ENCODE measurements at regions not wholly inside any gene's neighbourhood (a gene's known extent, or its start where the extent isn't known, plus 50 kb on each side); places are given as distances from the start of the nearest gene placed in this dataset.

DNA sequence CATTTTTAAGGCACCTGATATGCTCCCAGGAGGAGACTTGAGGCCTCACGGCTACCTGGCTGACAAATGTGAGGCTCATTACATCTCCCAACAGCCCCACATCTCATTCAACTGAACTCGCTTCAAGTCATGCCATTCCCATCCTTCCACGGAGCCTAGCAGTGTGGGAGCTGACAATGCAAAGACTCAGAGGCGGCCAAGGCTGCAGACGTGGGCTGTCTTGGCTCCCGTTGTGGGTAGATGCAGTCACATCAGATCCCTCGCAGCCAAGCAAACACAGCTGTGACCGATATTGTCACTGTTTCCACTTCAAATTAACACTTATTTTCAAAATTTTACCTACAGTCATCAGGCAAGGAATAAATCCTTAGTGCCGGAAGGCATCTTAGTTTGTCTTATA is 64.0 kb upstream of the TRIB2 start:
- no peak overlapping the region for H3K27ac ChIP-seq
- no peak for DNase-seq
- 77 to 90% methylated on average over 9 of the region's 9 CpGs for WGBS, 2 donors

DNA sequence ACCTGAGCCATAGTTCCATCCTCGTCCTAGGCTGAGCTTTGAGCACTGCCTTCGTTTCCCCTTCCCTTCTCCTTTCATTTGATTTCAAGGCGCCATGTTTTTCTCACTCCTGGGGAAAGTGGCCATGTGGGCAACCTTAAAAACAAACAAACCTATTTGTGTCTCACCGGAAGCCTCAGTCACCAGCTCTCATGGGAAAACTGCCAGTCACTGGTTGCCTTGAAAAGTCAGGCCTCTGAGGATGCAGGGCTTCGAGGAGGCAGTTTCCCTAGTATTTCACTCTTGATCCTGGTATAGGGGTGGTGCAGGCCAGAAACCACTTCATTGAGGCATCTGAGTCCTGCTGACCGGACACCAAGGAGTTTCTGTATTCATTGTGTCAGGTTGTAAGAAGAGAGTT is 59.2 kb upstream of the TRIB2 start:
- H3K4me1 ChIP-seq, result no peaks in the 10 kb centered on the region
- WGBS, 2 donors, result 74 to 88% methylated on average over 6 of the region's 6 CpGs
- no peak overlapping the region for H3K4me3 ChIP-seq
- no peaks in the 10 kb centered on the region for H3K36me3 ChIP-seq (ENCODE audit: low read depth, missing control alignments)
- TF ChIP-seq POLR2A (IDR thresholded peaks at IDR 0.05), result no peak
- TF ChIP-seq, protein P1, sequence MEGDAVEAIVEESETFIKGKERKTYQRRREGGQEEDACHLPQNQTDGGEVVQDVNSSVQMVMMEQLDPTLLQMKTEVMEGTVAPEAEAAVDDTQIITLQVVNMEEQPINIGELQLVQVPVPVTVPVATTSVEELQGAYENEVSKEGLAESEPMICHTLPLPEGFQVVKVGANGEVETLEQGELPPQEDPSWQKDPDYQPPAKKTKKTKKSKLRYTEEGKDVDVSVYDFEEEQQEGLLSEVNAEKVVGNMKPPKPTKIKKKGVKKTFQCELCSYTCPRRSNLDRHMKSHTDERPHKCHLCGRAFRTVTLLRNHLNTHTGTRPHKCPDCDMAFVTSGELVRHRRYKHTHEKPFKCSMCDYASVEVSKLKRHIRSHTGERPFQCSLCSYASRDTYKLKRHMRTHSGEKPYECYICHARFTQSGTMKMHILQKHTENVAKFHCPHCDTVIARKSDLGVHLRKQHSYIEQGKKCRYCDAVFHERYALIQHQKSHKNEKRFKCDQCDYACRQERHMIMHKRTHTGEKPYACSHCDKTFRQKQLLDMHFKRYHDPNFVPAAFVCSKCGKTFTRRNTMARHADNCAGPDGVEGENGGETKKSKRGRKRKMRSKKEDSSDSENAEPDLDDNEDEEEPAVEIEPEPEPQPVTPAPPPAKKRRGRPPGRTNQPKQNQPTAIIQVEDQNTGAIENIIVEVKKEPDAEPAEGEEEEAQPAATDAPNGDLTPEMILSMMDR (IDR thresholded peaks at IDR 0.05), result no peak
- H3K9me3 ChIP-seq, result no peaks in the 10 kb centered on the region
- intact Hi-C loops (cut with DNase I; ENCODE audit: low total_unique reads), result no loop called here
- no peaks in the 10 kb centered on the region for H3K27me3 ChIP-seq
- no peak for DNase-seq
- H3K27ac ChIP-seq, result no peak overlapping the region

More for the DNA sequence above, 64.0 kb upstream of the TRIB2 start:
- Histone ChIP-seq H3K9me3 (no peaks in the 10 kb centered on the region), H3K4me1 (no peaks in the 10 kb centered on the region), H3K27me3 (no peaks in the 10 kb centered on the region), H3K4me3 (no peak overlapping the region), H3K36me3 (ENCODE audit: low read depth, missing control alignments) (no peaks in the 10 kb centered on the region)
- intact Hi-C loops (cut with DNase I; ENCODE audit: low total_unique reads), result no loop called here
- TF ChIP-seq, protein P1 (IDR thresholded peaks at IDR 0.05), result no peak
- no peak for TF ChIP-seq POLR2A (IDR thresholded peaks at IDR 0.05)

DNA sequence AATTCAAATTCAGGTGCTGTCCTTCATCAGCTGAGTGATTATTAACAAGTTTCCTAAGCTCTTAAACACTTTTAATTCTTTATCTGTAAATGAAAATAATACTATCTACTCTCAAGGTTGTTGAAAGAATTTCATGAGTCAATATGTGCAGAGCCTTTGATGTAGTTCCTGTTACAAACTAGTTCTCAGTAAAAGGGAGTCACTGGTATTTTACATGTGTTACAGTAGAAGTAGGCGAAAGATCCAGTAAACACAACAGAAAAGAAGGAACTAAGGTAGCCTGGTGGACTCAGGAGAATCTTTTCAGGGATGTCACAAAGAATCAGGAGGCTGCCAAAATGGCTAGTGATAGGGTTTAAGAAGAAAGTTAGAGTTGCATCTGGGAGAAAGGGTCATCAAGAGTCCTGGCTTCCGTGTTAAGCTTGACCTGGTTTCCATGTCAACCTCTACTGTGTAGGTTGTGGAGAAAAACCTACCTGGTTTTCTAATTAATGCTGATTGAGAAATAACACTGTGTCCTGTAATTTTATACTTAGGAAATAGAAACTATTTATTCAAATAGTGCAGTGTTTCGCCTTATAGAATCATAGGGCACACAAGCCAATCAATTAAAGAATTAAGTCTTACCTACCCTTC is 58.3 kb upstream of the TRIB2 start:
- Histone ChIP-seq H3K4me1 (peaks cover 1% of the 10 kb centered on the region), H3K4me3 (no peak overlapping the region), H3K27ac (no peak overlapping the region), H3K36me3 (ENCODE audit: low read depth, missing control alignments) (no peaks in the 10 kb centered on the region), H3K9me3 (no peaks in the 10 kb centered on the region), H3K27me3 (no peaks in the 10 kb centered on the region)
- WGBS, 2 donors, result 85 to 91% methylated on average over 3 of the region's 3 CpGs
- DNase-seq, result no peak
- intact Hi-C loops (cut with DNase I; ENCODE audit: low total_unique reads), result no loop called here
- no peak for TF ChIP-seq POLR2A (IDR thresholded peaks at IDR 0.05)
- TF ChIP-seq, protein P1 (IDR thresholded peaks at IDR 0.05), result no peak

DNA sequence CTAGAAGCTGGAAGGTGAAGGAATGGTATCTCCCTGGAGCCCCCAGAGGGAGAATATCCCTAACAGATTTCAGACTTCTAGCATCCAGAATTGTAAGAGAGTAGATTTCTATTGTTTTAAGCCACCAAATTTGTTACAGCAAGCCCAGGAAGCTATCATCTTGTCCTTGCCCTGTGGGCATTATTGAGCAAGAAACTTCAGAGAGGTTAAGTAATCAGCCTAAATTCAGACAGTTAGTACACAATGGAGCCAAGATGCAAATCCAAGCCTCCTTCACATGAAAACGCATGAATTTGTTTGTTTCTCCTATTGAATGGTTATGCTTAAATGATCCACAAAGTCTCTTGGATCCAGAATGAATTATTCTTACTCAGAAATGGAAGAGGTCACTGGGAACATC is 55.2 kb upstream of the TRIB2 start:
- DNase-seq, result no peak
- Histone ChIP-seq H3K4me3 (no peak overlapping the region), H3K27ac (no peak overlapping the region), H3K4me1 (peaks cover 5% of the 10 kb centered on the region), H3K27me3 (no peaks in the 10 kb centered on the region), H3K36me3 (ENCODE audit: low read depth, missing control alignments) (no peaks in the 10 kb centered on the region), H3K9me3 (no peaks in the 10 kb centered on the region)
- intact Hi-C loops (cut with DNase I; ENCODE audit: low total_unique reads), result no loop called here
- WGBS, 2 donors, result 68 to 88% methylated on average over 1 of the region's 1 CpG
- TF ChIP-seq, protein P1 (IDR thresholded peaks at IDR 0.05), result no peak
- TF ChIP-seq POLR2A (IDR thresholded peaks at IDR 0.05), result no peak
